DMS53 (cell line): ENCODE measurements at regions not wholly inside any gene's neighbourhood (a gene's known extent, or its start where the extent isn't known, plus 50 kb on each side); places are given as distances from the start of the nearest gene placed in this dataset.
A peak's percentile ranks its signal among the peaks of the same experiment; 100 is the strongest.

Source experiments
- DNase-seq: peaks from one replicate; lab custom pipeline; 2025; lab: John Stamatoyannopoulos, UW

GRCh38 chr6:105767541-105767940 lies 318.6 kb upstream of the PRDM1 start:
- no peak for DNase-seq

DNA sequence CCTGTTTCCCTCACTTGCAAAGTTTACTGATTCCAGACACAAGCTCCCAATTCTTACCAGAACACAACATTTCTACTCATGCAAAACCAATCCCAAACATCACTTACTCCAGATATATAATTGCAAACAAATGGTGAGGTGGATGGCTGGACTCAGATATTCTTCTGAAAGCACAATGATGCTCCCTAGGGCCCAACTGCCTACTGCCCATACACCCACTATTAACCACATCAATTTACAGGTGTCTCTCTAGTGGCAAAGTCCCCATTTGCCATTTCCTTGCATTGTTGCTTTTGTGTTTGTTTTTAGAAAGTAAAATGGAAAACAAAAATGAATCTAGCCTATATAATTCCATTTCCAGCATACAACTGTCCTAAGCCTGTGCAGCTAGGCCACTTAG lies 320.9 kb upstream of the PRDM1 start:
- no peak for DNase-seq

DNA sequence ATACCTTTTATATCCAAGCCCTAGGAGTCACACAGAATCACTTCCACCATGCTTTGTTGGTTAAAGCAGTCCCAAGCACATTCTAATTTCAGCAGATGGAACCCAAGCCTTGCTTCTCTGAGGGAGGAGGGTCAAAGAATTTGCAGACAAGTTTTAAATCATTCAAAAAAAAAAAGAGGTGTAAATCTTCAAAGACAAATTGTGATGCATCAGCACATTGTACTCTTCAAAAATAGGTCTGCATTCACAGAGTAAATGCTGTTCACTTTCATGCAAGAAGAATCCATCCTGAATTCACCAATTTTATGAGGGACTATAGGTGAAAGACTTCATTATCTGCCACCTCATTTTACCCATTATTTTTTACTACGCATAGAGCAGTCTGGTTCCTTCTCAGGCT lies 321.8 kb upstream of the PRDM1 start:
- no peak for DNase-seq

- no peak for DNase-seq
Measured at GRCh38 chr6:105763866-105764265, 322.3 kb upstream of the PRDM1 start.

GRCh38 chr6:105760746-105761145 lies 325.4 kb upstream of the PRDM1 start:
- DNase-seq = peak; percentile 3

DNA sequence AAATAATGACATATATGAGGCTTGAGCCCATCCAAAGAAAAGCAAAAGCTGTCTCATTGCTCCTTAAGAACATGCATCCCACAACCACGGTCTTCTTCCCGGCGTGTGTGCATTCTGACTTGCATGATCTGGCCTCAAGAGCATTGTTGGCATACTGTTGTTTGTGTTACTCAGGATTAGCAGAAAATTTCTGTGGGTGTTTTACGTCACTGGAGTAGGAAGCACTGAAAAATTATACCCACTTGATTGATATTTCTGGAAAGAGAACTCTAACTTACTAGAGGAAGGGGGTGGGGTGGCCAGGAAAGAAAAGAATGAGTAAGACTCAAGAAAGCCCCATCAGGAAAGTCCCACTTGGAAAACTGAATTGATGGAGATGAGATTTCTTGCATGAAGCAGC lies 326.2 kb upstream of the PRDM1 start:
- peak; percentile 88 for DNase-seq

DNA sequence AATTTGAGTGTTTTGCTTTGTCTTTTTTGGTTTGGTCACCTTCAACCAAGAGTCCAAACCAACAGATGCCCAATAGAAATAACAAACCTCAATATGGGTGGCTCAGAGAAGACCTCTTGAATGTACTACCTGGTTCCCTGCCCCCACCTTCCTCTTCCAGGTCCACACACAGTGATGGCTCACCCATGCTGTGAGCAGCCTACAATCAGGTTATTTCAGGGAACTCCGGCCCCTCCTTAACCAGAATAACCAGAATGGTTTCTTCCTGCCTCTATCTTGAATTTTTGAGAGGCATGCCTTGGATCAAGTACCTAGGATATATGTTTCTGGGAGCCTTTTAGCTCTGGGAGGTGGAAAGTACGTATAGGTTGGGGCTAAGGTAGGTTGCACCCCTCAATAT lies 327.1 kb upstream of the PRDM1 start:
- DNase-seq = peak; percentile 66

- peak; percentile 91 for DNase-seq
Measured at GRCh38 chr6:105757512-105758200, 328.5 kb upstream of the PRDM1 start.

- peak; percentile 55 for DNase-seq
Measured at GRCh38 chr6:105755885-105756284, 330.3 kb upstream of the PRDM1 start.

GRCh38 chr6:105753620-105754211 lies 332.4 kb upstream of the PRDM1 start:
- DNase-seq = no peak

DNA sequence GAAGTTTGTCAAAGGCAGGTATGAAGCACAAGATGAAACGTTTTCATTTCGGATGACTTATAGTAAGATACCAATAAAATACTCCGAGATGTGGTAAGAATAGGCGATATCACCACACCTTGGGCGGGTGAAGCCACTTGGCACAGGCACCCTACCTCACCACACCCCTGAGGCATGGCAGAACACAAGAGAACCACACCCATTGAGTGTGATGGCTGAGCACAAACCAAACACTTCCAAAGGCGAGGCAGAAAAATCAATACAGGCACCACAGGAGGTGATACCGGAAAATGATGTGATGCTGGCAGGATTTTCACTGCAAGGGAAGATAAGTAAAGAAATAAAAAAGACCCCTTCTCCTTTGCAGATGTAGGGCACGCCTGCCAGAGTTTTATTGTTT lies 332.9 kb upstream of the PRDM1 start:
- DNase-seq = peak; percentile 56

DNA sequence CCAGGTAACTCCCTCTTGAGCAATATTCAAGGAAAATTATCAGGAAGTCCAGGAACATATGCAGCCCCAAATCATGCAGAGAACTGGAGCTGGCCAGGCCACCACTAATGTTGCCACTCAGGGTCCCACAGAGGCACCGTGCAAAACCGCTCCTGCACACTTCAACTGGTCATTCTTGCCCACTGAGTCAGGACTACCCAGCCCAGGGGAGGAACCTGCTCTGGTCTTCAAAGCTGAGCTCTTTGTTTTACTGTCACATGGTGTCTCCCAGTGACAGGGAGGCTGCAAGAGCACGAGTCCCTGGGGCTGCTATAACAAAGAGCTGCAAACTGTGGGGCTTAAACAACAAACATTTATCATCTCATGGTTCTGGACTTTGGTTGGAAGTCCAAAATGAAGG lies 336.0 kb upstream of the PRDM1 start:
- peak; percentile 5 for DNase-seq

GRCh38 chr6:105748737-105749161 lies 337.4 kb upstream of the PRDM1 start:
- peak; percentile 93 for DNase-seq

- DNase-seq = no peak
Measured at GRCh38 chr6:105747823-105748405, 338.2 kb upstream of the PRDM1 start.

DNA sequence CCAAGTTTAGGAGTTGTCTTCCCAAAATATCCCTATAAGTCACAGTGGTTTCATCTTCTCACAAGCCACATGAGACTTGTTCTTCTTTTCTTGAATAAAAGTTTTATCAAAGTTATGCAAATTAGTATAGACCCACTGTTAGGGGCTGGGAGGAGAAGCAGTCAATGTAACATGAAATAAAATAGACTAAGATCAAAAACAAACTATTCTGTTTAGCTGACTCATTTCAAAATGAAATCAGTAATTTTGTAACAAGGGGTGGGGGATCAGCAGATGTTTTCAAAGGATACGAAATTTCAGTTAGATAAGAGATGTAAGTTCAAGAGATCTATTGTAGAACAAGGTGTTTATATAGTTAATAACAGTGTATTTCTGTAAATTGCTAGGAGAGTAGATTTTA lies 339.6 kb upstream of the PRDM1 start:
- DNase-seq = no peak

GRCh38 chr6:105746130-105746505 lies 340.0 kb upstream of the PRDM1 start:
- no peak for DNase-seq

GRCh38 chr6:105745464-105746129 lies 340.5 kb upstream of the PRDM1 start:
- DNase-seq = peak; percentile 3

- DNase-seq = no peak
Measured at GRCh38 chr6:105744815-105745214, 341.3 kb upstream of the PRDM1 start.

DNA sequence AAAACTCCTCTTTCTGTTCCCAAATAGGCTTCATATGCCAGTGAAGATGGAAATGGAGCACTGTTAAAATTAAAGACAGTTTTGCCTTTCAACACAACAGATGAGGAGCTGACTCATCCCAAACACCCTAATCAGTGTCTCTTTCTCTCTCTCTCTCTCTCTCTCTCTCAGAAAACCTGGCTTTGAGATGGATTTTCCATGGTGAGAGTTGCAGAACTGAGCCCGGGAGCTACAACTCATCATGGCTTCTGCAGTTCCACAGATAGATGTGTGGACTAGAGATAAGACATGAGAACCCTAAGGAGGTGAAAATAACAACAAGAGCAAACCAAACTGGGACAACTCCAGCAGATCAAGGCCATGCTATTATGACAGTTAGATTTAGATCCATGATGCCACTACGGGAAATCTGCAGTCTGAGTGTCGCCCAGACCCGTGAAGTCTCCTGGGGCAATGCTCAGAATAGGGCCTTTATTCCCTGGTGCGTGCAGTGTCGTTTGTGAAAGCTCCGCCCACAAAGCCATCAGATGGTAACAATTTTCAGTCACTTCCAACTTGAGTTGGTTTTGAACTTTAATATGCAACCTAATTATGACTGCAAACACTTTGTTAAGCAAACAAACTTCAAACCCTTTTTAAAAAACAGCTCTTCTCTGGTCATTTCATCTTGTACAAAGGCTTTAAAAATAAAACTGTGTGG lies 338.2 kb upstream of the PREP start:
- DNase-seq = peak; percentile 15

GRCh38 chr6:105739764-105740163 lies 336.9 kb upstream of the PREP start:
- DNase-seq = no peak

DNA sequence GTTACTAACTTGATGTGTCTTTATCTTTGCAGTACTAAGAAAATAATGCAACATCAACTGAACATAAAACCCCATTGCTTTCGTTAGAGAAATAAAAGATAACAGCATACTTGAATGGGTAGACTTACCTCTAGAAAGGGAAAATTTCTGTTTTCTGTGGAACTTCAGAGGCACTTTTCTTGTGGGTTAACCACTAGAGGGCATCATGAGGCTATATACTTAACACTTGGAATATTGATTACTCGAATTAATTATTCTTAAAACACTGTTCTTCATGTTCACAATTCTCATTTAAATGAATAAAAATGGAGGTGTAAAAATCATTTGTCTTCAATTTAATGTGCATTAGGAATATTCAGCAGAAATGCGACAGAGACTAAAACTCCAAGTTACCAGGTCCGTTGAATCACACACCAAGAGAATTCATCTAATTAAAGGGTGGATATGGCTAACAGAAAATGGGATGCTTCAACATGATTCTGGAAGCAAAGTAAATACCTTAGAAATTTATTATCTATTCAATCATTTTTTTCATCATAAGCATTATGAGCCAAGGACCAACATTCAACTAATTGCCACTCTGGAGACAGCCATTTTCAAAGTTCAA lies 330.8 kb upstream of the PREP start:
- DNase-seq = peak; percentile 67

GRCh38 chr6:105728995-105729394 lies 326.1 kb upstream of the PREP start:
- no peak for DNase-seq
